Bronchial epithelial cell (primary cell): ENCODE measurements at regions not wholly inside any gene's neighbourhood (a gene's known extent, or its start where the extent isn't known, plus 50 kb on each side); places are given as distances from the start of the nearest gene placed in this dataset.

Source experiments
- DNase-seq: peaks from one replicate; pipeline ENCODE4 v3.0.0-alpha.2; 2010; ENCODE audit warnings: low read depth
- FAIRE-seq: peaks from 2 replicates; lab custom pipeline; 2011; peaks lifted over from hg19 to GRCh38; lab: Jason Lieb, UNC
- H3K27me3 ChIP-seq: 2 replicates; pipeline ENCODE4 v1.5.1; 2011; ENCODE audit warnings: low read length; ENCODE audit not compliant: control insufficient read depth, insufficient read depth
- H3K36me3 ChIP-seq: 2 replicates; pipeline ENCODE4 v1.5.1; 2011; ENCODE audit warnings: low read length; ENCODE audit not compliant: control insufficient read depth, insufficient read depth
- H3K4me3 ChIP-seq: 2 replicates; pipeline ENCODE4 v1.5.1; 2011; ENCODE audit warnings: mild to moderate bottlenecking, low read depth, low read length, control low read depth
- TF ChIP-seq, protein P1 (sequence below): IDR thresholded peaks from 2 replicates; pipeline ENCODE4 v1.5.1; 2011; ENCODE audit warnings: mild to moderate bottlenecking, moderate library complexity, low read length, control low read depth, inconsistent platforms; ENCODE audit not compliant: insufficient read depth, severe bottlenecking

DNA sequence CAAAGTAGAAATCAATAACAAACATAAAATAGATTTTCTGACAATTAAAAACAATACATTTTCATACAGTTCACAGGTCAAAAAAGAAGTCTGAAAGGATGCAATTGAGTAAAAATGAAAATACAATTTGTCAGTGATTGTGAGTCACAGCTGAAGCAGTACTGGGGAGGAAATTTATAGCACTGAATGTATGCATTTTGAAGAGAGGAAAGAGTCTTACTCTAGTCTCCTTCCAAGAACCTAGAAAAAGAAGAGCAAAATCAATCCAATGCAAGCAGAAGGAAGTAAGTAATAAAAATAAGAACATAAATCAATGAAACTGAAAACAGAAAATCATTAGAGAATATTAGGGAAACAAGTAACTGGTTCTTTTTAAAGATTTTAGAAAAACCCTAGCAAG is 507.2 kb upstream of the IGFBP3 start:
- Histone ChIP-seq H3K27me3 (no peaks in the 10 kb centered on the region), H3K36me3 (no peaks in the 10 kb centered on the region), H3K4me3 (no peak overlapping the region)
- DNase-seq (no peak), FAIRE-seq (no peak)
- TF ChIP-seq, protein P1, sequence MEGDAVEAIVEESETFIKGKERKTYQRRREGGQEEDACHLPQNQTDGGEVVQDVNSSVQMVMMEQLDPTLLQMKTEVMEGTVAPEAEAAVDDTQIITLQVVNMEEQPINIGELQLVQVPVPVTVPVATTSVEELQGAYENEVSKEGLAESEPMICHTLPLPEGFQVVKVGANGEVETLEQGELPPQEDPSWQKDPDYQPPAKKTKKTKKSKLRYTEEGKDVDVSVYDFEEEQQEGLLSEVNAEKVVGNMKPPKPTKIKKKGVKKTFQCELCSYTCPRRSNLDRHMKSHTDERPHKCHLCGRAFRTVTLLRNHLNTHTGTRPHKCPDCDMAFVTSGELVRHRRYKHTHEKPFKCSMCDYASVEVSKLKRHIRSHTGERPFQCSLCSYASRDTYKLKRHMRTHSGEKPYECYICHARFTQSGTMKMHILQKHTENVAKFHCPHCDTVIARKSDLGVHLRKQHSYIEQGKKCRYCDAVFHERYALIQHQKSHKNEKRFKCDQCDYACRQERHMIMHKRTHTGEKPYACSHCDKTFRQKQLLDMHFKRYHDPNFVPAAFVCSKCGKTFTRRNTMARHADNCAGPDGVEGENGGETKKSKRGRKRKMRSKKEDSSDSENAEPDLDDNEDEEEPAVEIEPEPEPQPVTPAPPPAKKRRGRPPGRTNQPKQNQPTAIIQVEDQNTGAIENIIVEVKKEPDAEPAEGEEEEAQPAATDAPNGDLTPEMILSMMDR, result no peak

DNA sequence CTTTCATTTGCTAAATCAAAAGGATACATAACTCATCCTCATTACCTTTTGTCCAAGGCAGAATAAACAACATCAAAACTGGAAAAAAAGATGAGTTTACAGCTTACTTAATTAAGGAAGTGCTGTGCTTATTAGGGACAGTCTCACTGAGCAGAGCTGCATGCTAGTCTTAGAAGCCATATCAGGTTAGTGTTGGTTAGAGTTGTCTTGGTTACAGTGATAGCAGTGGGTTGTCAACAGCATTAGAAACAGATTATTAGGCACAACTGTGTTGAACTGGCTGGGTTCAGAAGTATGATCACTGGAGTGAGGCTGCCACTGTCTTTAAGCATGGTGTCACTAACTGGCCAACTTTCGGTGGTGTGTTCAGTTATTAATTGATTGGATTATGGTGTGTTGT is 503.9 kb upstream of the IGFBP3 start:
- no peak overlapping the region for H3K4me3 ChIP-seq
- TF ChIP-seq, protein P1, result no peak
- no peak for DNase-seq
- no peak for FAIRE-seq
- H3K36me3 ChIP-seq, result no peaks in the 10 kb centered on the region
- no peaks in the 10 kb centered on the region for H3K27me3 ChIP-seq

DNA sequence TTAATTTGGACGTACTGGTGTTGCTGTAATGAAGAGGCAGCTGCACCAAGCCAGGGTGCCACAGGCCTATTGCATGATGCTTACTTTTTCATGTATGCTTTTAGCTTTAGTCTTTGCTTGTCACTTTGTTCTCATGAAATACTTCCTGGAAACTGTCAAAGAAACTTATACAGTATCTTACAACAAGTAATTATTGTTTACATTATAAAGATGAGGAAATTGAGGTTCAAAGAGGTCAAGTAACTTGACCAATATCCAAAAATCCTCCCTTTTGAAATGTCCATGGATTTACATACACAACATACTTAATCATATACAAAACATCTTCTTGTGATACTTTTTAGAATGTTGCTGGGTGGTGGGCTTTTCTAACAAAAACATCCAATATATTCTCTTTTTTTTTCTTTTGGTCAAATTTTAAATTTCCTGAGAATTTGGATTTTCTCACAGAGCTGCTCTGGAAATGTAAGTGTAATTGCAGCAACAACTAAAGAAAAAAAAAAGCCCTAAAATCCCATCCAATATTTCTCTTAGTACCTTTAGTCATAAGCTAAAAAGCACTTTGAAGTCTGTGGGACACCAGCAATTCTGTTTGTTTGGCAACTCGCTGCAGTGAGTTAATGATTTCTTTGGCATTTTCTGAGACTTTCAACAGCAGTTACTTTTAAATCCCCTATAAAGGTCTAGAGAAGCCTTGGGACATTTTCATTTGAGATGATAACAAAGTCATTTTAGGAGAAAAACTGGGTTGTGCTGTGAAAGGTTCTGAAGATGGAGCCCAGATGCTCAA is 500.6 kb upstream of the IGFBP3 start:
- TF ChIP-seq, protein P1, result no peak
- Histone ChIP-seq H3K36me3 (no peaks in the 10 kb centered on the region), H3K27me3 (no peaks in the 10 kb centered on the region), H3K4me3 (no peak overlapping the region)
- DNase-seq, result no peak
- FAIRE-seq, result no peak

DNA sequence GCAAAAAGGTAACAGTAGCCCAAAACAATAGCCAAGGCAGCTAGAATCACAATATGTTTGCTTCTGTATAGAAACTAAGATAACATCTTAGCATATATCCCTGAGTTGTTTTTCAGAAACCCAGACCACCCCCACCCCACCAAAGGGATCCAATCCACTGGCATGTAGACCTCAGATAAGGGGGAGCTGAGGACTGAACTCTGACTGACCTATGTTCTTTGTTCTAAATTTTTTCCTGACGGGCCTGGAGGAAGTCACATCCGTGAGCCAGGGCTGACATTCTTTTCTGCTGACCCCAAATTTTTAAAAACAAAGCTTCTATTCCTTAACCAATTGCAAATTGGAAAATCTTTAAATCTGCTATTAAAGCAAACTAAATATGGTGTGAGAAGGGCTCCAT is 493.9 kb upstream of the IGFBP3 start:
- H3K36me3 ChIP-seq, result no peaks in the 10 kb centered on the region
- FAIRE-seq (no peak), DNase-seq (no peak)
- no peak overlapping the region for H3K4me3 ChIP-seq
- TF ChIP-seq, protein P1, result no peak
- H3K27me3 ChIP-seq, result no peaks in the 10 kb centered on the region

DNA sequence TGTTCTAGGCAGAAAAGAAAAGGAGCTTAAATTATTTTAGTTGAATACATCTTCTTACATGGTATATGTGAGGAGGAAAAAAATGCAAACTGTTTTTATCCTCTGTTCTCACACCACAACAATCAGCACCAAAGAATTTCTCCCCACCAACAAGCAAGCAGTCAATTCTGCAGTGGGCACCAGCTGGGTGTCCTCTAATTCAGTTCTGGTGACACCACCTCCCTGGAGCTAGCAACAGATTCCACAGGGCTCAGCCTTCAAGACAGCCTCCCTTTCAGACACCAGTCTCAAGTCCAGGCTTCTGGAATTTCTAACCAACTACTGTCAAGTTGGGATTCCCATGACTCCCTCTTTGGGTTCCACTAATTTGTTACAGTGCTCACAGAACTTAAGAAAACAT is 490.2 kb upstream of the IGFBP3 start:
- H3K36me3 ChIP-seq, result no peaks in the 10 kb centered on the region
- H3K4me3 ChIP-seq, result no peak overlapping the region
- H3K27me3 ChIP-seq, result no peaks in the 10 kb centered on the region
- DNase-seq (no peak), FAIRE-seq (no peak)
- TF ChIP-seq, protein P1, result no peak

DNA sequence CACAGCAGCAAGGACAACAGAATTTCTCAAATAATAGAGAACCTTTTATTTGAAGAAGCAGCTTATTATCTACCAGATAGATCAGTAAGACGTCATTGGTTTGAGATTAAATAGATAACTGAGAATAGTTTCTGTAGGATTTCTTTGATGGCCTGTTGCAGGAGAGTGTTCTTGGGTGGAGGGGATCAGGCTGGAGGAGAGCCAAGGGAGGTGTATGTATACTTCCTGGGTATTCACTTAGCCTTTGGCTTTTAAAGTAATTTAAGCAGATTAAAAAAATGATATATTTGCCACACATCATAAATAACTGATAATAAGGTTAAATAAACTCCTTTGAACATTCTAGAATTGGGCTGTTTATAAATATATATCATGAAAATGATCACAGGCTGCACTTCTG is 486.1 kb upstream of the IGFBP3 start:
- no peak for FAIRE-seq
- DNase-seq, result no peak
- H3K4me3 ChIP-seq, result no peak overlapping the region
- no peaks in the 10 kb centered on the region for H3K36me3 ChIP-seq
- TF ChIP-seq, protein P1, result no peak
- H3K27me3 ChIP-seq, result no peaks in the 10 kb centered on the region
